NCI-H524 (cell line): ENCODE measurements at regions not wholly inside any gene's neighbourhood (a gene's known extent, or its start where the extent isn't known, plus 50 kb on each side); places are given as distances from the start of the nearest gene placed in this dataset.

Source experiments
- DNase-seq, 2 experiments: peaks; one replicate each; lab custom pipeline; 2025; lab: John Stamatoyannopoulos, UW

- no peak for DNase-seq
Observed at GRCh38 chr5:103463261-103463660, 99.3 kb downstream of the NUDT12 start.

DNA sequence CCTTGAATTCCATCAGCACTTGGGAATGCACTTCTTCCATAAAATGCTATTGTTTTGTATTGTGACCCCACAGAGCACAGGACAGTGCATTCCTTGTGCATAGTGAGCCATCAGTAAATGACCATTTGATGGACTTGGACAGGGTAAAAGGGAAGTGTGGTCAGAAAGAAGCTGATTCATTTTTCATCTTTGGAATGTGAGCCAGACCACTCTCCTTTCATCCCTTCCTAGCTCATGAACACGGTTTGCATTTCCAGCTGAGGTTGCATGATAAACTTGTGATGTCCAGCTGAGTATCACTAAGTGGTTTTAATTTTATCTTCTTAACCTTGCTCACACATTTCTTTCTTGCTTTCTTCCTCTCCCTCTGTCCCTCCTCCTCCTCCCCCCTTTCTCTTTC is 101.3 kb downstream of the NUDT12 start:
- no peak for DNase-seq

- no peak for DNase-seq
Observed at GRCh38 chr5:103458497-103459040, 104.0 kb downstream of the NUDT12 start.

DNA sequence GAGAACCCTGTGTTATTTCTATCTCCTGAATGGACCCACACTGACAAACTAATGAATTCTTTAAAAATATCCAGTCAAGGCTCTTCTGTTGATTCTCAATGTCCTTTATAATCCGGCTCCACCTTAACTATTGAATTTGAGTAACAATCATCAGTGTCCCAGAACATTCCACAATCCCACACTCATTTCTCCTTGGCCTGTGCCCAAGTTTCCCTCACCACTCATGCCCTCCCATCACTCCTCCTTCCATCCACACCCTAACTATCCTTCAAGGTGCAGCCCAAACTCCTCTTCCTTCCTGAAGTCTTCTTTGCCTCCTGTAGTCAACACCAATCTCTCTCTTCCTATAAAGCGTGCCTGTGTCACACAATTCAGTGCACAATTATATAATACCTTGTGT is 106.1 kb downstream of the NUDT12 start:
- DNase-seq, result no peak

DNA sequence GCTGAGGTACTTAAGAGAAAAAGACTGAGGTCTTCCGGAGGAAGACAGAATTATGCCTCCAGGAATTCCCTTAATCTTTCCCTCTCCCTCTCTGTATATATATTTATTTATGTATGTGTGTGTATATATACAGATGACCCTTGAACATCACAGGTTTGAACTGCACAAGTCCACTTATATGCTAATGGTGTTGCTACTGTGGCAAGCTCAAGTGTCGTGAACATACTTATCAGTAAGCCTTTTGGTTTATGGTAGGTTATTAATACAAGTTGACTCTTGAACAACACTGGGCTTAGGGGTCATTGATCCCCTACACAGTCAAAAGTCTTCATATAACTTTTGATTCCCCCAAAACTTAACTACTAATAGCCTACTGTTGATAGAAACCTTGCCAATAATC is 106.8 kb downstream of the NUDT12 start:
- DNase-seq, result no peak

DNA sequence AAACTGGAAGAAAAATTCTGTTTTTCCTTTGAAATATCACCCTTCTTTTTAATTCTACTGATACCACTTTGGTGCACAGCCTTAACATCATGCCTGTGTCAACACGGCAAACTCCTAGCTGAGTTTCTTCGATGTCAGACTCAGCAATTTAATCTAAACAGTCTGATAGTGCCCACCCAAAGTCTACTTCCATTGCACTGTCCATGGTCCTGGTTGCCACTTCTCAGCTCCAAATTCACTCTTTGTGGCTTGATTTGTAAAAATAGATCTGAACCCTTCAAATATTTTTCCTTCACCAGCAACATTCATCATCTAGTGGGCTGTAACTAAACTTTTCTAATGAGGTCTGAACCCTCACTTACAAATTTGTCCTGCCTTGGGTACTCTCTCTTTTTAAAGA is 107.8 kb downstream of the NUDT12 start:
- no peak for DNase-seq

- DNase-seq, result no peak
Observed at GRCh38 chr5:103452666-103453065, 109.9 kb downstream of the NUDT12 start.

GRCh38 chr5:103452089-103452488 is 110.5 kb downstream of the NUDT12 start:
- no peak for DNase-seq

DNA sequence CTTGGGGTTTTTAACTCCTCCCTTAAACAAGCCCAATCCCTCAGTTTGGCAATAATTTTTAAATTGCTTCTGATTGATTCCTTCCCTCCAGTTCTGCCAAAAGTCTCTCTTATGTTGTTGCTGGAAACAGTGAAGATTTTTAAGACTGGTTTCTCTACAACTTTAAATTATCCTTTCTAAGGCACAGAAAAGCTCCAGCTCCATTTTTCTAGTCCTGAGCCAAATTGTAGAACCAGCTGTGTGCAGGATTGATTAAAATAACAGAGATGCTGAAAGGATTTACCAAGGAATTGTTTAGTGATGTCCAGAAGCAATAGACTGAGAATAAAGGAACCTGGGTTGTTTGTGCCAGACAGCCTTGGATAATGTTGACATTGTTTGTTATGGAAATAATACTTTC is 111.3 kb downstream of the NUDT12 start:
- DNase-seq, result no peak

DNA sequence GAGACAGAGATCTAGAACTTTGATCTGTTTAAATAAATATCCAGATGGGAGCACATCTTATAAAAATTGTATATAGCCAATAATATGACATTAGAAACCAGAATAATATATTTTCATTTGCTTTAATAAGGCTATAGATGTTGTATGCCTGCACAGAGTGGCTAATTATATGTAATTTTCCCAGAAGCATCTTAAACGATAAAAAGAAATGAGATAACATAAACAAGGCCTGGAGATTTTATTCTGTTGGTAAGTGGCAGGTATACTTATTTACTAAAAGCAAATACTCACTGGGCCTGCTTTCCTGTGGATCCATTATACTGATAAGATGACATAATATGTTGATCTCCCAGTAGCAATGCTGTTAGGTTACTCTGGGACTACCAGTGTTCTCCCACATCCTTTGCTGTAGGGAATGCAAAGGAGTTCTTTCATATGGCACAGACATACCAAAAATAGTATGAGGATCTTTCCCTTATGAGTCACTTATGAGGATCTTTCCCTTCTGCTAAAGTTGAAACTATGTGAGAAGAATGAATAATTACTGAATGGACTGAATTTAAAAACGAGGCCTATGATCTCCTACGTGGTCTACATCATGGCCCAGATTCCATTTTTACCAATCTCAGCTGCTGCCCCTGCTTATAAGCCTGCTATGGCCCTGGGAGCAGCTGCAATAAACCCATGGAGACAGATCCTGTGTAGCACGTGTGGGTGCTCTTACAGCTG is 112.1 kb downstream of the NUDT12 start:
- DNase-seq, result no peak

- no peak for DNase-seq
Observed at GRCh38 chr5:103446813-103447212, 115.8 kb downstream of the NUDT12 start.

GRCh38 chr5:103445426-103446035 is 117.1 kb downstream of the NUDT12 start:
- DNase-seq, result no peak

DNA sequence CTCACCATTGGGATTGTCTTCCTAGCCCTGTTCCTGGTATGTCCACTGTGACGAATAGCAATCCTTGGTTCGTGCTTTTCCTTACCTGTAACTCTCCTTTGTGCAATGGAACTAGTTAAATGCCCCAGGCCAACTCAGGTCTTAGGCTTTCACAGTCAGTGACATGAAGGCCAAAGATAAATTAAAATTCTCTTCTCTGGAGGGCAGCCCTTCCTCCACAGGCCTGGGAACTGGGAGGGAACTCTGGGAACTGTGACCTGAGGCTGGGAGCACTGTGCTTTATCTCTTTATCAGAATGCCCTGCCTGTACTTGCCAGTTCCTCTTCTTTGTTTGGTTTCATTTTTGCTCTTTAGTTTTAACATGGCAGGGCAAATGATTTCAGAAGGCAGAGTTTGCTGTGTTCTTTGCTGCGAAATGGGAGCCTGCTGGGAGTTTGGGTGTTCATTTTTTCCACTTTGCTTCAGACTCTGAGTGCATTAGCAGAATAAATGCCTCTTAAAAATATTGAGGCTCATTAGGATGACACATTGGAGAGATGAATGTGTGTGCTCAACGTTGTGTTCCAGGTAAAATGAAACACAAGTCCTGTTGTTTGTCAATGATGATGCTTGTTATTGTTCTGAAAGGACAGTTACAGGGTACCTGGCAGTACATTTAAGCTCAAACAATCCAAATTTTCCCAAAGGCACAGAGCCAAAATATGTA is 118.1 kb downstream of the NUDT12 start:
- no peak for DNase-seq

GRCh38 chr5:103442750-103443149 is 119.8 kb downstream of the NUDT12 start:
- DNase-seq, result no peak

GRCh38 chr5:103441523-103441922 is 121.1 kb downstream of the NUDT12 start:
- peak in 1 of 2 experiments; percentile 43 for DNase-seq

- no peak for DNase-seq
Observed at GRCh38 chr5:103439007-103439406, 123.6 kb downstream of the NUDT12 start.

- DNase-seq, result no peak
Observed at GRCh38 chr5:103436656-103437055, 125.9 kb downstream of the NUDT12 start.

DNA sequence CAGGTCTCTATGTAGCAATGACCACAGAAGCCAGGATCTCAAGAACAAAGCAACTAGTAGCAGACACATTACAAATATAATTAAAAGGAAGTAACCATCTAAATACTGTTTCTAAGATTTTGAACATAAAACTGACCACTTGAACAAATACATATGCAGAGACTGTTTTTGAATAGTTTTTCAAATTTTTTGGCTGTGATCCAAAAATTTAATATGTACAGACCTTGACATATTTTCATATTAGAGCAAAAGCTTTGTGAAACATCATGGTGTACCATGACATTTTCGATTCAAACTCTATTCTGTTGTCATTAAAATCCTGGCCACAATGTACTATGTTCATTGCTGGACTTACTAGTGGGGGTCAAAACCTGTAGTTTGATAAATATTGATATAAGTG is 126.5 kb downstream of the NUDT12 start:
- no peak for DNase-seq

DNA sequence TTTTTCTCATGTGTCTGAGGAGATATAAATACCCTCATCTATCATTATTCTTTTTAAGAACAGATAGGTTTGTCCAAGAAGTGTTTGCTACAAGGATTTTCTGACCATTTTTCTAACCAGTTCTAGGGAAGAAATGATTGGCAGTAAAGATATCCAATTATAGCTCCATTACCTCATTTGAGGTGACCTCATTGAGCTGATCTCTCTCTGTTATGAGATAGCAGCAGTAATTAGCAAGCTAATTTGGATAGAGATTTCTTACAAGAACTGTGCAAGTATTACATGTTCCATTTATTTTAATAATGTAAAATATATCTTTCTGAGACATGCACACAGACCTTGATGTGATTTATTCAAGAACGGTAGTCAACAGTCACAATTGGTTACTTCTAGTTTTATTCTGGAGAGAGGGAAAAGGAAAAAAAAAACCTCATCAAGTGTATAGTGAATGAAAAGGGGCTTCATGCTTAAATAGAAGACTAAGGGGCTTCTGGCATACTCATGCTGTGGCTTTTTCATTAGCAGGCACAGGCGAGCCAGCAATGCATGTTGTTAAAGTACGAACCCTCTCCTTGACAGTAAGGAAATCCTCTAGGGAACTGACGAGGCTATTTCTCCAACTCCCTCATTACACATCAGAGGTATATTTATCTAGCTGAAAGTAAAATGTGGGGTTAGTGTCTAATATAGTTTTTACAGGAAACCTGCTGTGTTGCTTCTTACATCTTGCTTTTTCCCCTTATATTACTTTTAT is 127.3 kb downstream of the NUDT12 start:
- no peak for DNase-seq

GRCh38 chr5:103434057-103434456 is 128.5 kb downstream of the NUDT12 start:
- DNase-seq, result no peak

GRCh38 chr5:103433211-103433610 is 129.4 kb downstream of the NUDT12 start:
- DNase-seq, result no peak

DNA sequence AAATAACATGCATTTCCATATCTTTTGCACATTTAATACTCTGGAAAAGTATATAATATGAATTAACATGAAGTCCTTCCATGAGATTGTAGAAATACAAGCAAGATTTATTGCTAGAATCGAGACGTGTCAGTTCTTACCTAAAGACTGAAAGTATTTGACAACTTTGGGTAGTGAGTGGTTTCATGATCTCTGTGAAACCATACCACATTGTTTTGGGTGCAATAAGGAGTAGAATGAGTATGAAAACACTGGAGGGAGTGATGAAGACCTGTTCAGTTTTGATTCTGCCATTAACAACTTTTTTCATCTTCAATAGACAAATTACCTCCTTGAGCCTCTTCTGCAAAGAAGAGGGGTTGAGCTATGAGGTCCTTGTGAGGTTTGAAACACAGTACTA is 133.7 kb downstream of the NUDT12 start:
- DNase-seq, result no peak
